HG02870 (cell line): ENCODE measurements at regions not wholly inside any gene's neighbourhood (a gene's known extent, or its start where the extent isn't known, plus 50 kb on each side); places are given as distances from the start of the nearest gene placed in this dataset.

Source experiments
- ATAC-seq: cut with Tn5 transposase; IDR thresholded peaks from one replicate; pipeline ENCODE4 v1.9.1; 2021; ENCODE audit warnings: mild to moderate bottlenecking, moderate library complexity; ENCODE audit not compliant: unreplicated experiment

GRCh38 chr11:64499261-64500004 lies 56.3 kb upstream of the SLC22A11 start:
- no peak for ATAC-seq

- no peak for ATAC-seq
These were observed 55.3 kb upstream of the SLC22A11 start for GRCh38 chr11:64500176-64501013.

- ATAC-seq: no peak
These were observed 54.0 kb upstream of the SLC22A11 start for GRCh38 chr11:64501500-64502427.

- ATAC-seq: no peak
These were observed 53.1 kb upstream of the SLC22A11 start for GRCh38 chr11:64502634-64503033.

GRCh38 chr11:64503186-64503753 lies 52.5 kb upstream of the SLC22A11 start:
- ATAC-seq: no peak

- ATAC-seq: no peak
These were observed 50.7 kb upstream of the SLC22A11 start for GRCh38 chr11:64504999-64505398.
